Stimulated activated CD8-positive, alpha-beta memory T cell treated with anti-CD3 and anti-CD28 coated beads, Interleukin-15, amount 100 ng/mL, for 24 hours (primary cell): ENCODE measurements at regions not wholly inside any gene's neighbourhood (a gene's known extent, or its start where the extent isn't known, plus 50 kb on each side); places are given as distances from the start of the nearest gene placed in this dataset.

Experiments used
- DNase-seq: peaks from one replicate; pipeline ENCODE4 v3.0.0-alpha.2; 2020; ENCODE audit warnings: low read depth

DNA sequence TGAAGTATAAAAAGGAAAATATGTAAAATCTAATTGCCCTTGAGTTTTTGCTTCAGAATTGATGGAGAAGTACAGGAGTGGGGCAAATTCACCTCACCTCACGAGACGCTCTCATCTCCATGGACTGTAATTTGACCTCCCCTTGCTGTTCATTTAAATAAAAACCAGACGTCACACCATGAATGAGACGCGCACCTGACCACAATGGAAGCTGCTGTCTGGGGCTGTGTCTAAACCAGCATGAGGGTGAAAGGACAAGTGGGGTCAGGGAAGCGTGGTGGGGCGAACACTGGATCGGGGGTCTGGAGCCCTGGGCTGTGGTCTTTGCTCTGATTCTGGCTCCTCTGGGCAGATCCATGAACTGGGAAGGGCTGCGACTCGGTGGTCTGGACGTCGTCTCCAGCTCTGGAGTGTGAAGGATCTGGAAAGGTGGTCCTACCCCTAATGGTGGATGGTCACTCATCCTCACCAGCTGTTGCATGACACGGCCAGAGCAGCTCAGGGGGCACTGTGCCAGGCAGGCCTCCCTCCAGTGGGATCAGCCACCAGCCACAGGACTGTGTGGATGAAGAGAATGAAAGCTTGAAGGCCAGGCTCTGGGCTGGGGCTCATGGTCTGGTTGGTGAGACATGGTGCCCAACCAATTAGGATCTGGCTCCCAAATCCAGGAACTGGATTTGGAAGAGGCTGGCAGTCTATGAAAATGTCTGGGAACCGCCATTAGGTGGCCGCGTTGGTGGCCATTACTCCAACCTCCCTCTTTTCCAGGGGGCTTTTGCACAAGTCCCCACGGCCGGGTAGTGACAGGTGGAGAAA lies 728.6 kb downstream of the PTPRU start:
- DNase-seq, result no peak

DNA sequence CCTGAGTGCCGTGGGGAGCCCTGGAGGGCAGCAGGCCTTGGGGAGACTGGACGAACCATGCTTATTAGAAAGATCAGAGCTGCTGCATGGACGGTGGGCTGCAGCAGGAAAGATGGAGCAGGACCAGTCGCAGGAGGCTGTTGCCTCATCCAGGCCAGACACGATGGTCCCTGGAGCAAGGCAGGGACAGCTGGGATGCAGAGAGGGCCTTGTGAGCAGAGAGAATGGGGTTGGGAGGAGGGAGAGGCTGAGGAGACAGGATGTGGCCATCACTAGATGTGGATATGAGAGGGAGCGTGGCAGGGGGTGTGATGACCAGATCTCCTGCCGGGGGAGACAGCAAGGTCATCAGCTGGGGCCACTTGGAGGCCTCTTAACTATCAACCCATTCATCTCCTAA lies 727.6 kb downstream of the PTPRU start:
- DNase-seq, result no peak

DNA sequence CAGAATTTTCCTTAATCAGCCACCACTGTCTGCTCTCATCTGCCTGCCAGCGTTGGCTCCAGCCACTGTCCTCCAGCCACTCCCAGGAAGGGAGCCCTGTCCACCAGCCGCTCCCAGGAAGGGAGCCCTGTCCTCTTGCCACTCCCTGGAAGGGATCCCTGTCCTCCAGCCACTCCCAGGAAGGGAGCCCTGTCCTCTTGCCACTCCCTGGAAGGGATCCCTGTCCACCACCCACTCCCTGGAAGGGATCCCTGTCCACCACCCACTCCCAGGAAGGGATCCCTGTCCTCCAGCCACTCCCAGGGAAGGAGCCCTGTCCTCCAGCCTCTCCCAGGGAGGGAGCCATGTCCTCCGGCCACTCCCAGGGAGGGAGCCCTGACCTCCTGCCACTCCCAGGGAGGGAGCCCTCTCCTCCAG lies 726.5 kb downstream of the PTPRU start:
- no peak for DNase-seq

- no peak for DNase-seq
Measured at GRCh38 chr1:29962336-29962735, 726.0 kb downstream of the PTPRU start.

GRCh38 chr1:29961293-29962059 lies 725.2 kb downstream of the PTPRU start:
- no peak for DNase-seq

DNA sequence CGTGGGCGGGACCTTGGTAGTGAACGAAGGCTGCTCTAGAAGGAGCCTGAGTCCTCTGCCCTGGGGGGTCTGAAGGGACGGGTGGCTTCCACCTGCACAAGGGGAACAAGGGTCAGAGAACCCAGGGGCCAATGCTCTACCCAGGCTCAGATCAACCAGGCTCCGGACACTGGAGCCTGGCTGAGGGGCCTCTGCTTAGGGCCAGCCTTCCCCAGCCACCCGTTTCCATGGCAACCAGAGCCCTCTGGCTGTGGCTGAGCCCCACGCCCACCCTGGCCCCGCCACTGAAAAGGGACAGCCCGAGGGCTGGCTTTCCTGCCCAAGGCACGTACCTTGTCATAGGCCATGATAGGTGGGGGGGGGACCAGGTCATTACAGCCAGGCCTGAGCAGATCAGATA lies 724.6 kb downstream of the PTPRU start:
- DNase-seq, result no peak

GRCh38 chr1:29960156-29960755 lies 723.9 kb downstream of the PTPRU start:
- DNase-seq, result no peak

DNA sequence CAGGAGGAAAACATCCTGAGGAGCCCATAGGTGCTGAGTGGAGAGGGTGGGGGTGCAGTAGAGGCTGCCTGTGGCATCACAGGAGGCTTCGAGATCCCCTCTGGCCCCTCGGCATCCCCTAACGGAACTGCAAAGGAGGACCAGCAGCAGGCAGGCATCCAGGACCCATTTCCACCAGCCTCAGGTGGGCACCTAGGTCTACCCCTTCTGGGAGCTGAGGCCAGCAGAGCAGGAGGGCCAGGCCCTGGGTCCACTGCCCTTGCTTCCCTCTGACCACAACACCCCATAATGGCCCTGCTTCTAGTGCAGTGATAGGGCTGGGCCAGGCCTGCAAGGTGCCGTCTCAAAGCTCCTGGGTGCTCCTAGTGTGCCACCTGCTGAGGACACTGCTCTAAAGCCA lies 723.0 kb downstream of the PTPRU start:
- DNase-seq, result no peak

DNA sequence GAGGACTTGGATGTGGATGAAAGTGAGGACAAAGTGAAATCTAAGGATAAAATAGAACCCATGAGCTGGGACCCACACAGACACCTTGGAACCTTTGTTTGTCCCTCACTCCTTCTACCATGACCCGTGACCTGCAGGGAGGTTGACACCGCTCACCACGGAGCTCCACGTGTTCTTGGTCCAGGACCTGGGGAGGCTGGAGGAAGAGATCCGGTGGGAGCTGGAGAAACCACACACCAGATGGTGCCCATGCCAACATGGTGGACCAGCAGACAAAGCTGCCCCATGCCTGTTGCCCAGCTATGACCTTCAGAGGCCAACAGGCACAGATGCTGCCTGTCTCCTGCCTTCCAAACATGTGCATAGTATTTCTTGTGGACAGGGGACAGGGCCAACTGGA lies 721.9 kb downstream of the PTPRU start:
- no peak for DNase-seq

DNA sequence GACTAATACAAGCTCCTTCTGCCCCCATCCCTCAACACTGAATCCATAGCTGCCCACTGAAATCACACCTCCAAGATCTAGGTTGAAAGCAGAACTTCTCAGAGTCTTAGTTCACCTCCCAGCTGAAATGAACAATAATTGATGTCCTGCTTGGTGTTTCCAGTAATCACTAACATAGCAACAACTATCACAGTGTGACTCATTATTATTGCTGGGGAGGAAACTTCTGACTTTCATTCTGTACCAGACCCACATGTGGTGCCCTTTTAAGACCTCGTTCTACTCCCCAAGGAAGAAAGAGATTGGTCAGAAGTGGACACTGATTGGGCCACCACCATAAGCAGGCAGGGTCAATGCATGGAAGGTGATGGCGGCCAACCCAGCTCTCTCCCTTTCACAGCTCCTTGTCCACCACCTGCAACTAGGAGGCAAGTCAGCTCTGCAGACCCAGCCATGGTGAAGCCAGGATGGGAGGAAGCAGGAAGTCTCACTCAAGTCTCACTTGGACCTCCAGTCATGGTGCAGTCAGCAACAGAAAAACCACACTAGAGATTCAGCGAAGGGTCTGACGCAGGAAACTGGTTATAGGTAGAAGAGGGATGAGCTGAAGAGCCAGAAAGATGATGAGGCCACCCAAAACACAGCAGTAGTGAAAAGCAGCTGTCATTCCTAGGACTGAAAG lies 720.2 kb downstream of the PTPRU start:
- DNase-seq, result no peak

DNA sequence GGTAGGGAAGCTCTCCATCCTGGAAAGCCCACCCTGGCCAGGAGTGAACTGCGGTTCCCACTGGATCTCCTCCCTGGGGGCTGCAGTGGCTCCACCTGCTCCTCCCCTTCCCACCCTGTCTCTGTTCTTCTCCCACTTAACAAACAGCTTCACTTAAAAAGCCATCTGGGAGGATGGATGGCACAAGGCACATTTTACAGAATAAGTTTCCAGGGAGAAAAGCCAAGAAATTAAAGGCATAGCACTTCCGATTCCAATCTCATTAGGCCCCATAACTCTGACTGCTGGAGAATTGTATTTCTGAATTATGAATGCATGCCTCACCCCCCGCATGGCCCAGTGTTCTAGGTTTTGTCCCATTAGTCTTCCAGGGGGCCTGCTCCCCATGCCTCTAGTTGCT lies 718.3 kb downstream of the PTPRU start:
- no peak for DNase-seq

GRCh38 chr1:29953961-29954360 lies 717.6 kb downstream of the PTPRU start:
- DNase-seq, result no peak

DNA sequence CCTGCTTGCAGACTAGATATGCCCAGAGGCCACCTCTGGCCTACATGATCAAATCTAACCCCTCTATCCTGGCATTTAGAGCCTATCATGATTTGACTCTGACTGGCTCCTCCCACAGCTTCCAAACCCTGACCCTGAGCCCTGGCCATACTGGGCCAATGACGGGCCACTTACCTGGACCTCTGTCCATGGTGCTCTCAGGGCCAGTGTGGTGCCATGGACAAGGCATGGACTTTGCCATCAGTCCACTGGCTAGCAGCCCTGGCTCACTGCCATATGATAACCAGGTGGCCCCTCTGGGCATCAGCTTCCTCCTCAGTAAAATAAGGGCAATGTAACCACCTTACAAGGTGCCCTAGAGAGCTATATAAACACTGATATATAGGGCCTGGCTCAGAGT lies 713.4 kb downstream of the PTPRU start:
- DNase-seq, result no peak

- DNase-seq, result no peak
Measured at GRCh38 chr1:29948581-29948980, 712.3 kb downstream of the PTPRU start.

- no peak for DNase-seq
Measured at GRCh38 chr1:29946057-29946456, 709.7 kb downstream of the PTPRU start.

DNA sequence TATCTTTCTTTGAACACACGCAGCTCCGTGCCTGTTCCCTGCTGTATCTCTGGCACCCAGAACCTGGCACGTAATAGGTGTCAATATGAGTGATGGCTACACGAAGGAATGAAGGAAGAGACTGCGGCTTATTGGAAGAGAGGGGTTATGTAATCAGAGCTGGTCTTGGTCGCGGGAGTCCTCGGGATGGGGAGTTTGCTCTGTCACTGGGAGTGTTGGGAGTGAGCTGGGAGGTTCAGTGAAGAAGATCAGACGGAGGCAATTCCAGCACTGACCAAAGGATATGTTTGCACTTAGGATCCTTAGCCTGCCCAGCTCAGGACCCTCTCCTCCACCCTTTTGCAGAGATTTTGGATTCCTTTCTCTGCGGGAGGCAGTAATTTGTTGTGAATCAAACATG lies 709.1 kb downstream of the PTPRU start:
- DNase-seq, result no peak

DNA sequence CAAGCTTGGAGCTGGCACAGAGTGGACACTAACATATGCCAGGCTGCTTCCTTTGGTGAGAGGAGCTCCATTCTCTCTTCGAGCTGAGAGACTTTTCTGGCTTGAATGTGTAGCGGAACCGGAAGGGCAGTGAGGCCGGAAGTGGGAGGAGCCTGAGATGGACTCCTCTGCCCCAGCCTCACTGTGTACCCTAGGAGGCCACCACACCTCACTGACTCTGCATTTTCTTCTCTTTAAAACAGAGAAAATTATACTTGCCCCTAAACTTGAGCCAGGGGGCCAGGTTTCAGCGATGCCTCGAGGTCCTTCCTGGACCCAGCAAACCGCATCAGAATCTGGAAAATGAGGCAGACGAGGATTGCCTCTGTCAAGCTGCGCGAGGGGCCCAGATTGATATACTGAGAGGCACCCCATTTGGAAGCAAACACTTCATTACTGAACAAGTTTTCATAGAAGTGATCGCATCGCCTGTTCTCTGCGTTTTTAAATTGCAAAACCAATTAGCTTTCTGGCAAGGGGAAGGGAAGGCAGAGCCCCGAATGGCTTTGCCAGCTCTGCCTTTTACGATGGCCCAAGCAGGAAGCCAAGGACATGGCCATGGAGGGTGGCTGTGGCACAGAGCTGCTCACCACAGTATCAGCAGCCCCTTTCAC lies 708.1 kb downstream of the PTPRU start:
- no peak for DNase-seq

GRCh38 chr1:29943034-29943433 lies 706.7 kb downstream of the PTPRU start:
- DNase-seq, result no peak

GRCh38 chr1:29939079-29939478 lies 702.8 kb downstream of the PTPRU start:
- no peak for DNase-seq

GRCh38 chr1:29937356-29937755 lies 701.0 kb downstream of the PTPRU start:
- DNase-seq, result no peak

DNA sequence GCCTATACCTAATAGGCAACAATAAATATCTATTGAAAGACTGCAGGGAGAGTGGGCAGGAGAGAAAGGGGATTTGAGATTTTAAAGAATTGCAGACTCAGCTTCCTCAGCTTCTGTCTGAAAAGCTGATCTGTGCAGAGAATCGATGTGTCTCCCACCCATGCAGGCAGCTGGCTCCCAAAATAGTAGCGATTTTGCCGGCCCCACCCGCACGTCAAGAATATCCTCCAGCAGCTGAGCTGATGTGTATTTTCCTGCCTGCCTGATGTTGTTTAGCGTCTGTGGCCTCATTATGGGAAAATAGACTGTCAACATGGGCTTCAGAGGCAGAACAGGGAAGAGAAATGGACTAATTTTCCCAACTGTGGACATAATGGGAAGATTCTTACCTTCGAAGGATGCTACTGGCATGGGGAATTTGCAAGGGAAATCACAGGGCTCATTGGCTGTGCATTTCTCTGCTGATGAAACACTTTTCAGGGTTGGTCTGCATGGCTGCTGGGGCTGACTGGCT lies 699.8 kb downstream of the PTPRU start:
- DNase-seq, result no peak

DNA sequence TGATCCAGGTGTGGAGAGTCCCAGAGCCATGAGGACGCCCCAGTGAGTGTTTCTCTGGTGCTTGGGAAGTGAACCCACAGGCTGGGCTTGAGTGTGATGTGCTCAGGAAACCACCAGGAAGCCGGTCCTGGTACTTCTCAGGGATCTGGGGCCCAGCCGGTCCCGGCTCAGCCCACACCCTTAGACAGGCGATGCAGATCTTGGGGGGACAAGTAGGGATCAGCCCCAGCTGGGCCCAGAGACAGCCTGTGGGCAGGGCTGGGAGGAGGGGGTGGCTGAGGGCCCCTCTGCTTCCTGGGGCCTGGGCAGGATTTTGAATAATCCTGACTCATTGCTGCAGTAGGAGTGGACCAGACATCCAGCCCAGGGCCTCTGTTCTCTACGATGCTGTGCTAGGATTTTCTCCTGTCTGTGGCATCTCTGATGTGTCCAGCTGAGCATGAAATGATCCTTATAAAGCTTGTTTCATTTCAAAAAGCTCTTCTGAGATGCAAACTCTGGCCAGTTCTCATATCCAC lies 698.0 kb downstream of the PTPRU start:
- no peak for DNase-seq
